DMS79 treated with DMSO at 0.1 percent for 48 hours (cell line): ENCODE measurements at regions not wholly inside any gene's neighbourhood (a gene's known extent, or its start where the extent isn't known, plus 50 kb on each side); places are given as distances from the start of the nearest gene placed in this dataset.

Experiments used
- DNase-seq: peaks from one replicate; lab custom pipeline; 2025; lab: John Stamatoyannopoulos, UW

GRCh38 chr11:22491555-22492225 lies 133.9 kb downstream of the FANCF start:
- peak; percentile 72 for DNase-seq

GRCh38 chr11:22479971-22480720 lies 142.0 kb downstream of the SLC17A6 start:
- no peak for DNase-seq

GRCh38 chr11:22479208-22479607 lies 141.0 kb downstream of the SLC17A6 start:
- no peak for DNase-seq

GRCh38 chr11:22478169-22478568 lies 140.0 kb downstream of the SLC17A6 start:
- no peak for DNase-seq

- no peak for DNase-seq
Measured at GRCh38 chr11:22477312-22477711, 139.1 kb downstream of the SLC17A6 start.

- no peak for DNase-seq
Measured at GRCh38 chr11:22476589-22476988, 138.4 kb downstream of the SLC17A6 start.

- no peak for DNase-seq
Measured at GRCh38 chr11:22474616-22475015, 136.4 kb downstream of the SLC17A6 start.

- no peak for DNase-seq
Measured at GRCh38 chr11:22473586-22473985, 135.4 kb downstream of the SLC17A6 start.

- no peak for DNase-seq
Measured at GRCh38 chr11:22472306-22472705, 134.1 kb downstream of the SLC17A6 start.

GRCh38 chr11:22471385-22471784 lies 133.2 kb downstream of the SLC17A6 start:
- DNase-seq: no peak

GRCh38 chr11:22467741-22468140 lies 129.6 kb downstream of the SLC17A6 start:
- DNase-seq: no peak

GRCh38 chr11:22467248-22467647 lies 129.1 kb downstream of the SLC17A6 start:
- DNase-seq: no peak

- DNase-seq: no peak
Measured at GRCh38 chr11:22466809-22467208, 128.6 kb downstream of the SLC17A6 start.

- DNase-seq: no peak
Measured at GRCh38 chr11:22466351-22466750, 128.2 kb downstream of the SLC17A6 start.

- DNase-seq: no peak
Measured at GRCh38 chr11:22465620-22466019, 127.4 kb downstream of the SLC17A6 start.

- no peak for DNase-seq
Measured at GRCh38 chr11:22461626-22462025, 123.4 kb downstream of the SLC17A6 start.

GRCh38 chr11:22460181-22460580 lies 122.0 kb downstream of the SLC17A6 start:
- DNase-seq: no peak

- no peak for DNase-seq
Measured at GRCh38 chr11:22459048-22459447, 120.9 kb downstream of the SLC17A6 start.

- no peak for DNase-seq
Measured at GRCh38 chr11:22458161-22458560, 120.0 kb downstream of the SLC17A6 start.

GRCh38 chr11:22456993-22457762 lies 119.0 kb downstream of the SLC17A6 start:
- DNase-seq: peak; percentile 76

GRCh38 chr11:22454461-22455090 lies 116.4 kb downstream of the SLC17A6 start:
- DNase-seq: peak; percentile 56

GRCh38 chr11:22449441-22449840 lies 111.3 kb downstream of the SLC17A6 start:
- no peak for DNase-seq
